SJCRH30 (cell line): ENCODE measurements at regions not wholly inside any gene's neighbourhood (a gene's known extent, or its start where the extent isn't known, plus 50 kb on each side); places are given as distances from the start of the nearest gene placed in this dataset.
A peak's percentile ranks its signal among the peaks of the same experiment; 100 is the strongest.
"Not testable (repeated sequence)": the region's sequence is repeated elsewhere in the genome, so short reads cannot be mapped to it uniquely, and the experiment has no call there.

Experiments
- DNase-seq, 2 experiments: peaks; one replicate each; pipeline ENCODE4 v3.0.0-alpha.2; 2015 to 2020
- H3K27ac ChIP-seq: fragments of 250-450 bp; sonication (Bioruptor Pico); 2 replicates; pipeline ENCODE4 v1.5.1; 2020; ENCODE audit warnings: mild to moderate bottlenecking, moderate library complexity
- H3K27me3 ChIP-seq: fragments of 250-450 bp; sonication (Bioruptor Pico); 2 replicates; pipeline ENCODE4 v1.5.1; 2020; ENCODE audit warnings: mild to moderate bottlenecking, moderate library complexity
- H3K36me3 ChIP-seq: fragments of 250-450 bp; sonication (Bioruptor Pico); 2 replicates; pipeline ENCODE4 v1.5.1; 2020; ENCODE audit warnings: mild to moderate bottlenecking, moderate library complexity
- H3K4me1 ChIP-seq: fragments of 250-450 bp; sonication (Bioruptor Pico); 2 replicates; pipeline ENCODE4 v1.5.1; 2020; ENCODE audit warnings: mild to moderate bottlenecking, moderate library complexity
- H3K4me3 ChIP-seq: fragments of 250-450 bp; sonication (Bioruptor Pico); 2 replicates; pipeline ENCODE4 v1.5.1; 2020; ENCODE audit warnings: mild to moderate bottlenecking, moderate library complexity
- H3K9me3 ChIP-seq: fragments of 250-450 bp; sonication (Bioruptor Pico); replicated peaks from 2 replicates; pipeline ENCODE4 v1.5.1; 2020; ENCODE audit warnings: mild to moderate bottlenecking, moderate library complexity

GRCh38 chr2:187884003-187884402 is 329.8 kb upstream of the TFPI start:
- no peaks in the 10 kb centered on the region for H3K4me1 ChIP-seq
- no peaks in the 10 kb centered on the region for H3K27me3 ChIP-seq
- no peak overlapping the region for H3K4me3 ChIP-seq
- no peak for DNase-seq
- H3K27ac ChIP-seq = no peak overlapping the region
- H3K9me3 ChIP-seq = no peaks in the 10 kb centered on the region
- H3K36me3 ChIP-seq = no peaks in the 10 kb centered on the region

GRCh38 chr2:187890690-187891089 is 336.5 kb upstream of the TFPI start:
- no peak for DNase-seq
- Histone ChIP-seq H3K36me3 (no peaks in the 10 kb centered on the region), H3K9me3 (no peaks in the 10 kb centered on the region), H3K4me3 (no peak overlapping the region), H3K4me1 (no peaks in the 10 kb centered on the region), H3K27ac (no peak overlapping the region), H3K27me3 (no peaks in the 10 kb centered on the region)

GRCh38 chr2:187900021-187900420 is 345.8 kb upstream of the TFPI start:
- no peak overlapping the region for H3K4me3 ChIP-seq
- H3K9me3 ChIP-seq = no peaks in the 10 kb centered on the region
- no peaks in the 10 kb centered on the region for H3K4me1 ChIP-seq
- H3K27me3 ChIP-seq = no peaks in the 10 kb centered on the region
- no peak overlapping the region for H3K27ac ChIP-seq
- no peak for DNase-seq
- H3K36me3 ChIP-seq = no peaks in the 10 kb centered on the region

- no peak overlapping the region for H3K4me3 ChIP-seq
- H3K27ac ChIP-seq = no peak overlapping the region
- H3K36me3 ChIP-seq = no peaks in the 10 kb centered on the region
- H3K9me3 ChIP-seq = no peaks in the 10 kb centered on the region
- no peaks in the 10 kb centered on the region for H3K27me3 ChIP-seq
- DNase-seq = no peak
- H3K4me1 ChIP-seq = no peaks in the 10 kb centered on the region
Observed at GRCh38 chr2:187906021-187906420, 351.8 kb upstream of the TFPI start.

GRCh38 chr2:187910922-187911321 is 356.7 kb upstream of the TFPI start:
- H3K4me1 ChIP-seq, H3K4me3 ChIP-seq, H3K27ac ChIP-seq, H3K9me3 ChIP-seq, H3K27me3 ChIP-seq, H3K36me3 ChIP-seq, DNase-seq: not testable (repeated sequence)

- DNase-seq = no peak
- no peaks in the 10 kb centered on the region for H3K27me3 ChIP-seq
- no peak overlapping the region for H3K27ac ChIP-seq
- H3K4me3 ChIP-seq = no peak overlapping the region
- H3K9me3 ChIP-seq = no peaks in the 10 kb centered on the region
- H3K36me3 ChIP-seq = no peaks in the 10 kb centered on the region
- H3K4me1 ChIP-seq = no peaks in the 10 kb centered on the region
Observed at GRCh38 chr2:187912950-187913349, 358.7 kb upstream of the TFPI start.

- no peak for DNase-seq
- H3K9me3 ChIP-seq = no peaks in the 10 kb centered on the region; the same call in 1 of the 2 replicates
- no peak overlapping the region for H3K4me3 ChIP-seq
- no peaks in the 10 kb centered on the region for H3K36me3 ChIP-seq
- H3K4me1 ChIP-seq = no peaks in the 10 kb centered on the region
- H3K27ac ChIP-seq = no peak overlapping the region
- H3K27me3 ChIP-seq = no peaks in the 10 kb centered on the region
Observed at GRCh38 chr2:187915810-187916209, 361.6 kb upstream of the TFPI start.

GRCh38 chr2:187916799-187917198 is 362.6 kb upstream of the TFPI start:
- H3K27me3 ChIP-seq = no peaks in the 10 kb centered on the region
- no peak overlapping the region for H3K27ac ChIP-seq
- no peak overlapping the region for H3K4me3 ChIP-seq
- peaks cover 6% of the 10 kb centered on the region; the same call in 1 of the 2 replicates for H3K9me3 ChIP-seq
- DNase-seq = no peak
- H3K4me1 ChIP-seq = no peaks in the 10 kb centered on the region
- no peaks in the 10 kb centered on the region for H3K36me3 ChIP-seq

- H3K4me3 ChIP-seq = no peak overlapping the region
- peak in 1 of 2 experiments; percentile 29 for DNase-seq
- no peaks in the 10 kb centered on the region for H3K27me3 ChIP-seq
- H3K27ac ChIP-seq = no peak overlapping the region
- H3K4me1 ChIP-seq = peaks cover 1% of the 10 kb centered on the region; the same call in 1 of the 2 replicates
- peaks cover 6% of the 10 kb centered on the region; the same call in 1 of the 2 replicates for H3K9me3 ChIP-seq
- no peaks in the 10 kb centered on the region for H3K36me3 ChIP-seq
Observed at GRCh38 chr2:187917535-187917934, 363.3 kb upstream of the TFPI start.

- Histone ChIP-seq H3K27me3 (no peaks in the 10 kb centered on the region), H3K4me1 (peaks cover 8% of the 10 kb centered on the region), H3K9me3 (peaks cover 6% of the 10 kb centered on the region; the same call in 1 of the 2 replicates), H3K27ac (no peak overlapping the region), H3K4me3 (no peak overlapping the region), H3K36me3 (no peaks in the 10 kb centered on the region)
- no peak for DNase-seq
Observed at GRCh38 chr2:187918996-187919821, 365.0 kb upstream of the TFPI start.

GRCh38 chr2:187920511-187920910 is 366.3 kb upstream of the TFPI start:
- Histone ChIP-seq H3K4me3 (no peak overlapping the region), H3K27me3 (no peaks in the 10 kb centered on the region), H3K4me1 (peaks cover 8% of the 10 kb centered on the region), H3K27ac (no peak overlapping the region), H3K36me3 (no peaks in the 10 kb centered on the region), H3K9me3 (peaks cover 6% of the 10 kb centered on the region; the same call in 1 of the 2 replicates)
- DNase-seq = no peak

GRCh38 chr2:187922846-187923245 is 368.6 kb upstream of the TFPI start:
- Histone ChIP-seq H3K4me1 (peaks cover 8% of the 10 kb centered on the region), H3K27me3 (no peaks in the 10 kb centered on the region), H3K27ac (no peak overlapping the region), H3K9me3 (peaks cover 6% of the 10 kb centered on the region; the same call in 1 of the 2 replicates), H3K4me3 (no peak overlapping the region), H3K36me3 (no peaks in the 10 kb centered on the region)
- DNase-seq = peak in 1 of 2 experiments; percentile 51

- Histone ChIP-seq H3K4me1 (peaks cover 8% of the 10 kb centered on the region), H3K4me3 (no peak overlapping the region), H3K36me3 (no peaks in the 10 kb centered on the region), H3K27ac (no peak overlapping the region), H3K27me3 (no peaks in the 10 kb centered on the region), H3K9me3 (peaks cover 6% of the 10 kb centered on the region; the same call in 1 of the 2 replicates)
- DNase-seq = no peak
Observed at GRCh38 chr2:187924293-187924692, 367.4 kb upstream of the GULP1 start.

- no peak for DNase-seq
- no peaks in the 10 kb centered on the region for H3K27me3 ChIP-seq
Observed at GRCh38 chr2:187934236-187934635, 357.4 kb upstream of the GULP1 start.

GRCh38 chr2:187934692-187935091 is 357.0 kb upstream of the GULP1 start:
- no peaks in the 10 kb centered on the region for H3K27me3 ChIP-seq
- H3K36me3 ChIP-seq = no peaks in the 10 kb centered on the region
- no peaks in the 10 kb centered on the region for H3K9me3 ChIP-seq
- no peak overlapping the region for H3K27ac ChIP-seq
- no peak overlapping the region for H3K4me3 ChIP-seq
- DNase-seq = no peak
- no peaks in the 10 kb centered on the region for H3K4me1 ChIP-seq

More at GRCh38 chr2:187934236-187934635, 357.4 kb upstream of the GULP1 start:
- H3K4me1 ChIP-seq = no peaks in the 10 kb centered on the region
- no peaks in the 10 kb centered on the region for H3K9me3 ChIP-seq
- H3K4me3 ChIP-seq = no peak overlapping the region
- H3K27ac ChIP-seq = no peak overlapping the region
- no peaks in the 10 kb centered on the region for H3K36me3 ChIP-seq

- Histone ChIP-seq H3K4me1 (no peaks in the 10 kb centered on the region), H3K27ac (no peak overlapping the region), H3K4me3 (no peak overlapping the region), H3K9me3 (no peaks in the 10 kb centered on the region), H3K27me3 (no peaks in the 10 kb centered on the region), H3K36me3 (no peaks in the 10 kb centered on the region)
- DNase-seq = no peak
Observed at GRCh38 chr2:187935126-187935525, 356.5 kb upstream of the GULP1 start.
